GM19468 (cell line): ENCODE measurements at regions not wholly inside any gene's neighbourhood (a gene's known extent, or its start where the extent isn't known, plus 50 kb on each side); places are given as distances from the start of the nearest gene placed in this dataset.

Experiments
- ATAC-seq: cut with Tn5 transposase; IDR thresholded peaks from one replicate; pipeline ENCODE4 v1.9.1; 2021; ENCODE audit warnings: mild to moderate bottlenecking, moderate library complexity, moderate number of reproducible peaks; ENCODE audit not compliant: unreplicated experiment; ENCODE audit errors: extremely low read depth

DNA sequence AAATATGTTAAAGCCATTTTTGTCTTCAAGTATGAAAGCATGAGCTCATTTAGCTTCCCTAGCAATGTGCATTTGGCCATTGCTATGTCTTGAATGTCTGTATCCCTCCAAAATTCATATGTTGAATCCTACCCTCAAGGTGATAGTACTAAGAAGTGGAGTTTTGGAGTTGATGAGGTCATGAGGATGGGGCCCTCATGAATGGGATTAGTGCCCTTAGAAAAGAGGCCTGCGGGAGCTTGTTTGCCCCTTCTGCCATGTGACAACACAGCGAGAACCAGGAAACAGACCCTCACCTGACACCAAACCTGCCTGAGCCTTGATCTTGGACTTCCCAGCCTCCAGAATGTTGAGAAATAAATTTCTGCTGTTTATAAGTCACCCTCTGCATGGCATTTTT, 61.3 kb upstream of the UCN3 start:
- no peak for ATAC-seq

DNA sequence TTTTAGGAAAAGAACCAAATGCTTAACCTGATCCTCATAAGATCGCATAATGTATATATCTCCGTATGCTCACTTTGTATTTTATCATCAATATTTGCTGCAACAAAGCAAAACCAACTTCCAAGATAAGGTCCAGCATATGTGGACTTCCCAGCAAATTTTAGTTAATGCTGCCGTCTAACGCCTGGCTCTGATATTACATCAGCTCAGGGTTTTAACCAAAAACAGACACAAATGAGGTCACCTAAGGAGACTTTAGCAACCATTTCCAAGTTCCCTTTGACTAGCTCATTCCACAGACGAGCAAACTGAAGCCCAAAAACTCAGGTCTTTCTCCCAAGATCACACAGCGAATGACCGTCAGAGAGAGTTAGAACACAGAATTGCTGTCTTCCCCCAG, 59.4 kb upstream of the UCN3 start:
- no peak for ATAC-seq

DNA sequence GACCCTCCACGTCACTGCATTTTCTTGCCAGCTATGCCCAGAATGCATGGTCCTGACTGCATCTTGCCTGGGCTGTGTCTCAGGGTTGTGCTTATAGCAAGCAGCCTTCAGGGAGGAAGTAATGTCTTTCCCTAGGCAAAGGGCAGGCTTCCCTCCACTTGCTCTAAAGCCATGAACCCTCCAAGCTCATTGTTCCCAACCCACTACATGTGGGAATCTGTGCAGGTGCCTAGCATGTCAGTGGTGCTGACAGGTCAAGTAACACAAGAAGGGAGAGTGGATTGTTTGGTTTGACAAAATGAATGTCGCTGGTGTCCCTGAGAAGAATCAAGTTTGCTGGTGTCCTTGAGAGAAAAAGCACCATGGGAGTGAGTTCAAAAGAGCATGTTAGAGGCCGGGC, 53.9 kb upstream of the UCN3 start:
- no peak for ATAC-seq

DNA sequence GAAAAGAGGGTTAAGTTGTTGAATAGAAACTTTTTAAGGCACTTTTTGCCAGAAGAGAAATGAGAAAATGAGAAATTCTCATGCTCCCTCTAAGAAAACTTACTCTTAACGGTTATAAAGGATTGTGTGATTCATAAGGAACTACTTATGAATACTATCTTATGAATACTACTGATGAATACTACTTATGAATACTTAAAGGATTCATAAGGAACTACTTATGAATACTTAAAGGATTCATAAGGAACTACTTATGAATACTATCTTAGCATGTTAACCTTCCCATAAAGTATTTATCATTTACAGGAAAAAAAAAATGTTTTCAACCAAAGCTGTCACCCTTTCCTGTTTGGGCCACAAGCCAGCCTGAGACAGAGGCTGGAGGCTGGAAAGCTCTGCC, 53.1 kb upstream of the UCN3 start:
- ATAC-seq: no peak

DNA sequence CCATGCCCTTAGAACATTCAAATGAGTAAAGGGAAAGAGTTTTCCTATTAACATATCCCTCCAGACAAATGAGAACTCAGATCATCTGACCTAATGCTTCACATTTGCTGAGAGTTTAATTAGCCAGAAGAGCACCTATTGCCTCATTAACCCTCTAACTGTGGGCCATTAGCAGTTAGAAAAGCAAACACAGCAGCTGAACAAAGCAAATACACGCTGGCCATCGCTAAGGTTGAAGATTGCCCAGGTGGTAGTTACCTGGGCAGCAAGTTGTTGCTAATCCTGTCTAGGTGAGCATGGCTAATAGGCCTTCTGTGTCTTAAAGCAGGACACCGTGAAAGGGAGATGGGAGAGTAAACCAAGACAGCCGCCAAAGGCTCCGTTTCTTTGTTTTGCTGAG, 49.9 kb upstream of the UCN3 start:
- ATAC-seq: no peak
